DND-41 (cell line): ENCODE measurements at regions not wholly inside any gene's neighbourhood (a gene's known extent, or its start where the extent isn't known, plus 50 kb on each side); places are given as distances from the start of the nearest gene placed in this dataset.

ENCODE experiments used
- ATAC-seq: fragments of 200-7000 bp; cut with Tn5 transposase; 3 replicates; pipeline ENCODE4 v1.9.1; 2021; ENCODE audit warnings: low read depth; ENCODE audit not compliant: insufficient read depth
- DNase-seq: peaks from one replicate; pipeline ENCODE4 v3.0.0-alpha.2; 2020
- H2AFZ ChIP-seq: 2 replicates; pipeline ENCODE4 v1.6.0; 2012; ENCODE audit warnings: low read depth, low read length
- H3K27ac ChIP-seq: 2 replicates; pipeline ENCODE4 v1.5.1; 2012; ENCODE audit warnings: low read length, inconsistent platforms
- H3K27me3 ChIP-seq: fragments of 200-600 bp; sonication (generic); 2 replicates; pipeline ENCODE4 v1.6.0; 2012; ENCODE audit warnings: low read length, mild to moderate bottlenecking, inconsistent platforms; ENCODE audit not compliant: insufficient read depth, poor library complexity
- H3K36me3 ChIP-seq: 2 replicates; pipeline ENCODE4 v1.5.1; 2012; ENCODE audit warnings: low read length, inconsistent platforms; ENCODE audit not compliant: insufficient read depth
- H3K4me1 ChIP-seq: 2 replicates; pipeline ENCODE4 v1.5.1; 2012; ENCODE audit warnings: mild to moderate bottlenecking, low read length; ENCODE audit not compliant: insufficient read depth
- H3K4me2 ChIP-seq: 2 replicates; pipeline ENCODE4 v1.6.0; 2012; ENCODE audit warnings: mild to moderate bottlenecking, moderate library complexity, low read length, inconsistent platforms; ENCODE audit not compliant: insufficient read depth
- H3K4me3 ChIP-seq, 2 experiments: fragments of 200-600 bp in 1 of 2; shearing (Covaris generic) in 1 of 2; 2 replicates each; pipeline ENCODE4 v1.5.1; 2012 to 2016; ENCODE audit warnings: inconsistent platforms in 2 of 2, low read length in 2 of 2, mild to moderate bottlenecking in 2 of 2, low read depth in 1 of 2, moderate library complexity in 1 of 2
- H3K79me2 ChIP-seq: 2 replicates; pipeline ENCODE4 v1.6.0; 2012; ENCODE audit warnings: low read length, inconsistent platforms; ENCODE audit not compliant: insufficient read depth
- H3K9ac ChIP-seq: 2 replicates; pipeline ENCODE4 v1.6.0; 2012; ENCODE audit warnings: low read depth, mild to moderate bottlenecking, inconsistent platforms, low read length, moderate library complexity
- H3K9me3 ChIP-seq: 2 replicates; pipeline ENCODE4 v1.5.1; 2012; ENCODE audit warnings: low read length, moderate library complexity, mild to moderate bottlenecking, inconsistent platforms; ENCODE audit not compliant: insufficient read depth, severe bottlenecking
- H4K20me1 ChIP-seq: 2 replicates; pipeline ENCODE4 v1.6.0; 2012; ENCODE audit warnings: low read length; ENCODE audit not compliant: insufficient read depth
- CTCF ChIP-seq: IDR thresholded peaks from 2 replicates; pipeline ENCODE4 v1.5.1; 2012; ENCODE audit warnings: borderline replicate concordance, low read length, moderate library complexity, mild to moderate bottlenecking; ENCODE audit not compliant: poor library complexity, severe bottlenecking; ENCODE audit errors: extremely low read depth
- EZH2 ChIP-seq: IDR thresholded peaks from 3 replicates; pipeline ENCODE4 v1.6.1; 2012; ENCODE audit warnings: borderline replicate concordance, low read depth, mild to moderate bottlenecking, moderate library complexity, low read length, inconsistent platforms; ENCODE audit not compliant: severe bottlenecking

- Histone ChIP-seq H3K79me2 (no peaks in the 10 kb centered on the region), H2AFZ (no peak overlapping the region), H4K20me1 (no peaks in the 10 kb centered on the region), H3K27me3 (no peaks in the 10 kb centered on the region), H3K9ac (no peak overlapping the region), H3K4me3 (no peak overlapping the region), H3K36me3 (no peaks in the 10 kb centered on the region), H3K4me2 (no peak overlapping the region), H3K9me3 (no peaks in the 10 kb centered on the region), H3K27ac (no peak overlapping the region), H3K4me1 (no peaks in the 10 kb centered on the region)
- DNase-seq (no peak), ATAC-seq (no peak)
- TF ChIP-seq CTCF (no peak), EZH2 (no peak)
Measured at GRCh38 chr9:30964332-30964731, 1420.1 kb upstream of the ACO1 start.

GRCh38 chr9:30967476-30967875, 1417.0 kb upstream of the ACO1 start:
- Histone ChIP-seq H4K20me1 (no peaks in the 10 kb centered on the region), H3K4me2 (no peak overlapping the region), H3K4me3 (no peak overlapping the region), H3K9me3 (no peaks in the 10 kb centered on the region), H3K4me1 (no peaks in the 10 kb centered on the region), H3K27me3 (no peaks in the 10 kb centered on the region), H3K36me3 (no peaks in the 10 kb centered on the region), H3K79me2 (no peaks in the 10 kb centered on the region), H3K9ac (no peak overlapping the region), H2AFZ (no peak overlapping the region), H3K27ac (no peak overlapping the region)
- DNase-seq (no peak), ATAC-seq (no peak)
- TF ChIP-seq EZH2 (no peak), CTCF (no peak)

DNA sequence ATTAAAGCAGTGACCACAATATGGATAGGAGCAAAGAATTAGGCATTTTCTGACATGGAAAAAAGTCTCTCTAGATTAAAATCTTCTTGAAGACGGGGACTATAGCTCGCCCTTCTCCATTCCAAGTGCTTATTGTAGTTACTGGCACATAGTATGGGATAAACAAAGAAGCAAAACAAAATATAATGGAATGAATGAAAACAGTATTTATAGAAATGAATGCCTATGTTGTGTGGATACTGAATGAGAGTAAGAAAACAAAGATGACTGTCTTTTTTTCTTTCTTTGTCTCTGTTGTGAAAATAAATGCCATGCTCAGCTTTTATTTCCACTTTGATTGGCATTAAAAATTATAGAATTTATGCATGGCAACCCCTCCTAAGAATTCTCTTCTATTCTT, 1414.3 kb upstream of the ACO1 start:
- H3K4me3 ChIP-seq: no peak overlapping the region
- H3K79me2 ChIP-seq: no peaks in the 10 kb centered on the region
- TF ChIP-seq EZH2: no peak
- no peak for TF ChIP-seq CTCF
- H3K27me3 ChIP-seq: no peaks in the 10 kb centered on the region
- DNase-seq (no peak), ATAC-seq (no peak)
- no peak overlapping the region for H3K4me2 ChIP-seq
- H3K9ac ChIP-seq: no peak overlapping the region
- no peak overlapping the region for H2AFZ ChIP-seq
- H3K36me3 ChIP-seq: no peaks in the 10 kb centered on the region
- H3K4me1 ChIP-seq: no peaks in the 10 kb centered on the region
- no peak overlapping the region for H3K27ac ChIP-seq
- H4K20me1 ChIP-seq: no peaks in the 10 kb centered on the region
- no peaks in the 10 kb centered on the region for H3K9me3 ChIP-seq

GRCh38 chr9:30970812-30971211, 1413.6 kb upstream of the ACO1 start:
- Histone ChIP-seq H3K4me2 (no peak overlapping the region), H3K79me2 (no peaks in the 10 kb centered on the region), H3K4me3 (no peak overlapping the region), H3K9me3 (no peaks in the 10 kb centered on the region), H3K9ac (no peak overlapping the region), H3K27ac (no peak overlapping the region), H4K20me1 (no peaks in the 10 kb centered on the region), H3K27me3 (no peaks in the 10 kb centered on the region), H3K36me3 (no peaks in the 10 kb centered on the region), H3K4me1 (no peaks in the 10 kb centered on the region), H2AFZ (no peak overlapping the region)
- ATAC-seq (no peak), DNase-seq (no peak)
- TF ChIP-seq EZH2: no peak
- no peak for TF ChIP-seq CTCF
